Liver (tissue), 7 donors: ENCODE measurements at regions not wholly inside any gene's neighbourhood (a gene's known extent, or its start where the extent isn't known, plus 50 kb on each side); places are given as distances from the start of the nearest gene placed in this dataset.

Experiments used
- DNase-seq: peaks from one replicate; pipeline ENCODE4 v3.0.0-alpha.2; 2017; ENCODE audit warnings: low spot score
- H3K27ac ChIP-seq, 2 donors: one replicate each; pipeline ENCODE4 v1.7.0; 2013; ENCODE audit warnings: inconsistent platforms in 2 of 2, low read length in 2 of 2, control low read depth in 1 of 2, low read depth in 1 of 2, mild to moderate bottlenecking in 1 of 2
- H3K27me3 ChIP-seq, 4 donors: one replicate each; pipeline versions ENCODE4 v1.6.1 to v1.7.0; 2013; ENCODE audit warnings: low read length in 3 of 4, inconsistent platforms in 1 of 4, mild to moderate bottlenecking in 1 of 4, moderate library complexity in 1 of 4; ENCODE audit not compliant: control insufficient read depth in 4 of 4, insufficient read depth in 4 of 4
- H3K36me3 ChIP-seq, 4 donors: one replicate each; pipeline versions ENCODE4 v1.6.1 to v1.7.0; 2013; ENCODE audit warnings: low read length in 3 of 4, mild to moderate bottlenecking in 3 of 4, low read depth in 1 of 4, moderate library complexity in 1 of 4; ENCODE audit not compliant: control insufficient read depth in 4 of 4, insufficient read depth in 3 of 4
- H3K4me1 ChIP-seq, 4 donors: one replicate each; pipeline versions ENCODE4 v1.6.1 to v1.7.0; 2013; ENCODE audit warnings: low read length in 3 of 4, mild to moderate bottlenecking in 3 of 4, moderate library complexity in 1 of 4; ENCODE audit not compliant: control insufficient read depth in 4 of 4, insufficient read depth in 4 of 4
- H3K4me3 ChIP-seq, 3 donors: one replicate each; pipeline versions ENCODE4 v1.6.1 to v1.7.0; 2013; ENCODE audit warnings: low read length in 3 of 3, control low read depth in 1 of 3, low read depth in 1 of 3, mild to moderate bottlenecking in 1 of 3
- H3K9ac ChIP-seq, 2 donors: one replicate each; pipeline ENCODE4 v1.7.0; 2013; ENCODE audit warnings: low read length in 2 of 2, mild to moderate bottlenecking in 2 of 2, moderate library complexity in 2 of 2, control low read depth in 1 of 2, low read depth in 1 of 2
- H3K9me3 ChIP-seq, 4 donors: one replicate each; pipeline versions ENCODE4 v1.6.1 to v1.7.0; 2013; ENCODE audit warnings: low read length in 3 of 4; ENCODE audit not compliant: control insufficient read depth in 4 of 4
- EGR1 ChIP-seq, 2 donors: IDR thresholded peaks; 2 replicates each; pipeline ENCODE4 v1.6.1; 2016 to 2018; ENCODE audit warnings: antibody characterized with exemption in 2 of 2, low read depth in 2 of 2
- FOXA1 ChIP-seq: IDR thresholded peaks from 2 replicates; pipeline ENCODE4 v1.6.1; 2016; ENCODE audit warnings: antibody characterized with exemption
- HNF4A ChIP-seq, 2 donors: conservative IDR thresholded peaks; 2 replicates each; pipeline ENCODE4 v1.6.1; 2016; ENCODE audit warnings: antibody characterized with exemption in 2 of 2, mild to moderate bottlenecking in 2 of 2
- HNF4G ChIP-seq: IDR thresholded peaks from 2 replicates; pipeline ENCODE4 v1.6.1; 2016; ENCODE audit warnings: antibody characterized with exemption
- RAD21 ChIP-seq, 2 donors: IDR thresholded peaks; 2 replicates each; pipeline ENCODE4 v1.6.1; 2016; ENCODE audit warnings: antibody characterized with exemption in 2 of 2, mild to moderate bottlenecking in 2 of 2
- RXRA ChIP-seq, 2 donors: IDR thresholded peaks; 2 replicates each; pipeline ENCODE4 v1.6.1; 2017 to 2018; ENCODE audit warnings: antibody characterized with exemption in 2 of 2, mild to moderate bottlenecking in 1 of 2
- TAF1 ChIP-seq: conservative IDR thresholded peaks from 2 replicates; pipeline ENCODE4 v1.6.1; 2016; ENCODE audit warnings: antibody characterized with exemption, mild to moderate bottlenecking
- WGBS: extraction: QIAGEN DNeasy Blood & Tissue Kit; methylation state at CpG from one replicate; pipeline ENCODE4 v1.1.7; 2013; 5-methylcytosine and 5-hydroxymethylcytosine counted together
- TF ChIP-seq, protein P1 (sequence below): IDR thresholded peaks from 2 replicates; pipeline ENCODE4 v1.6.1; 2016; ENCODE audit warnings: antibody characterized with exemption
- TF ChIP-seq, protein P2 (sequence below): IDR thresholded peaks from 2 replicates; pipeline ENCODE4 v1.6.1; 2016; ENCODE audit warnings: antibody characterized with exemption
- TF ChIP-seq, protein P3 (sequence below): IDR thresholded peaks from 2 replicates; pipeline ENCODE4 v1.6.1; 2016; ENCODE audit warnings: antibody characterized with exemption, mild to moderate bottlenecking
- TF ChIP-seq, protein P4 (sequence below): IDR thresholded peaks from 2 replicates; pipeline ENCODE4 v1.6.1; 2016; ENCODE audit warnings: antibody characterized with exemption
- donor health status: healthy.
- donor health status: healthy.
- donor health status: healthy.
- donor health status: healthy.

DNA sequence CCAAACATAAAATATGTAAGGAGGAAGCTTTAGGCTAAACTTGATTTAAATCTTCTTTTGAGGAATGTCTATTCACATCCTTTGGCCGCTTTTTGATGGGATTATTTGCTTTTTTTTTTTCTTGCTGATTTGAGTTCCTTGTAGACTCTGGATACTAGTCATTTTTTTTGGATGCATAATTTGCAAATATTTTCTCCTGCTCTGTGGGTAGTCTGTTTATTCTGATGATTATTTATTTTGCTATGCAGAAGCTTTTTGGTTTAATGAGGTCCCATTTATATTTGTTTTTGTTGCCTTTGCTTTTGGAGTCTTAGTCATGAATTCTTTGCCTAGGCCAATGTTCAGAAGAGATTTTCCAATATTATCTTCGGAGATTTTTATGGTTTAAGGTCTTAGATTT is 144.9 kb downstream of the MAGEC2 start (continued):
- TF ChIP-seq, protein P1, sequence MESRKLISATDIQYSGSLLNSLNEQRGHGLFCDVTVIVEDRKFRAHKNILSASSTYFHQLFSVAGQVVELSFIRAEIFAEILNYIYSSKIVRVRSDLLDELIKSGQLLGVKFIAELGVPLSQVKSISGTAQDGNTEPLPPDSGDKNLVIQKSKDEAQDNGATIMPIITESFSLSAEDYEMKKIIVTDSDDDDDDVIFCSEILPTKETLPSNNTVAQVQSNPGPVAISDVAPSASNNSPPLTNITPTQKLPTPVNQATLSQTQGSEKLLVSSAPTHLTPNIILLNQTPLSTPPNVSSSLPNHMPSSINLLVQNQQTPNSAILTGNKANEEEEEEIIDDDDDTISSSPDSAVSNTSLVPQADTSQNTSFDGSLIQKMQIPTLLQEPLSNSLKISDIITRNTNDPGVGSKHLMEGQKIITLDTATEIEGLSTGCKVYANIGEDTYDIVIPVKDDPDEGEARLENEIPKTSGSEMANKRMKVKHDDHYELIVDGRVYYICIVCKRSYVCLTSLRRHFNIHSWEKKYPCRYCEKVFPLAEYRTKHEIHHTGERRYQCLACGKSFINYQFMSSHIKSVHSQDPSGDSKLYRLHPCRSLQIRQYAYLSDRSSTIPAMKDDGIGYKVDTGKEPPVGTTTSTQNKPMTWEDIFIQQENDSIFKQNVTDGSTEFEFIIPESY, result no peak
- TF ChIP-seq RXRA (IDR thresholded peaks at IDR 0.05), result no peak

DNA sequence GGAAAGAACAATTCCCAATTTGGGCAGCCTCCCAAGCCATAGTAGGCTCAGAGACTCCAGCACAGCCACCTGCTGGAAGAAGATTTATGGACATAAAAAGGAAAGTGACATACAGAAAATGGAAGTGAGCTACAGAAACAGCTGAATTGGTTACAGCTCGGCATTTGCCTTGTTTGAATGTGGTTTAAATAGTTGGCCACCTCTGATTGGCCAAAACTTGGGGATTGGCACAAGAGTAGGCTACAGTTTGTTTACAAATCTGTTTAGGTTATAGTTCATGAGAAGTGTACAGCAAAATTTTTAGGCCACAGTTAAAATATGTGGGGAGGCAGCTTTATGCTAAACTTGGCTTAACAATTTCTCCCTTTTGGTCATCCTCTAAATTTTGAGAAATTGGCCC is 150.4 kb downstream of the MAGEC1 start:
- Histone ChIP-seq H3K4me3 (no peak overlapping the region), H3K27me3 (no peaks in the 10 kb centered on the region), H3K27ac (no peak overlapping the region), H3K36me3 (no peaks in the 10 kb centered on the region), H3K4me1 (no peaks in the 10 kb centered on the region), H3K9me3 (peaks cover 0 to 14% (median 2%) of the 10 kb centered on the region in 4 donors), H3K9ac (no peak overlapping the region)
- WGBS, result 65% methylated on average over 1 of the region's 1 CpG
- TF ChIP-seq EGR1 (IDR thresholded peaks at IDR 0.05; ENCODE audit: low read depth in 2 of 2), result no peak
- TF ChIP-seq FOXA1, result no peak
- no peak for TF ChIP-seq HNF4G
- TF ChIP-seq HNF4A (conservative IDR thresholded peaks at IDR 0.05), result no peak
- no peak for TF ChIP-seq TAF1
- no peak for TF ChIP-seq RXRA (IDR thresholded peaks at IDR 0.05)
- TF ChIP-seq, protein P2, sequence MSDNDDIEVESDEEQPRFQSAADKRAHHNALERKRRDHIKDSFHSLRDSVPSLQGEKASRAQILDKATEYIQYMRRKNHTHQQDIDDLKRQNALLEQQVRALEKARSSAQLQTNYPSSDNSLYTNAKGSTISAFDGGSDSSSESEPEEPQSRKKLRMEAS, result no peak
- DNase-seq, result no peak

DNA sequence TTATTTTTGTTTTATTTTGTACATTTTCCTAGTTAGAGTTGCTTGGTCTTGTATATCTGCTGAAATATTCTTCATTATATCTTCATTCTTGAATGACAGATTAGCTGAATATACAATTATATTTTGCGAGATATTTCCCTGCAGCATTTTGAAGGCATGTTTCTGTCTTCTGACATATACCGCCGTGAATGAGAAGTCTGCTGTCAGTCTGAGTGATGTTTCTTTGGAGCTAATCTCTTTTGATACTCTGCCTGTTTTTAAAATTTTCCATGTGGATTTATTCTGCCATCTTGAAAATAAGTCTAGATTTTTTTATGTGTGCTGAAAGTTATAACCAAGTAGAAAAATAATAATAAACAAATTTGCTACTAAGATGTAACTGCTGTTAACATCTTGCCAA is 148.5 kb downstream of the MAGEC1 start:
- no peak overlapping the region for H3K27ac ChIP-seq
- H3K9me3 ChIP-seq, result no peaks in the 10 kb centered on the region
- no peak for DNase-seq
- H3K36me3 ChIP-seq, result no peaks in the 10 kb centered on the region
- H3K27me3 ChIP-seq, result no peaks in the 10 kb centered on the region
- no peaks in the 10 kb centered on the region for H3K4me1 ChIP-seq
- no peak overlapping the region for H3K9ac ChIP-seq
- no peak overlapping the region for H3K4me3 ChIP-seq
- 92% methylated on average over 3 of the region's 3 CpGs for WGBS
- TF ChIP-seq, protein P1, result no peak
- no peak for TF ChIP-seq RAD21 (IDR thresholded peaks at IDR 0.05)
- TF ChIP-seq, protein P3, sequence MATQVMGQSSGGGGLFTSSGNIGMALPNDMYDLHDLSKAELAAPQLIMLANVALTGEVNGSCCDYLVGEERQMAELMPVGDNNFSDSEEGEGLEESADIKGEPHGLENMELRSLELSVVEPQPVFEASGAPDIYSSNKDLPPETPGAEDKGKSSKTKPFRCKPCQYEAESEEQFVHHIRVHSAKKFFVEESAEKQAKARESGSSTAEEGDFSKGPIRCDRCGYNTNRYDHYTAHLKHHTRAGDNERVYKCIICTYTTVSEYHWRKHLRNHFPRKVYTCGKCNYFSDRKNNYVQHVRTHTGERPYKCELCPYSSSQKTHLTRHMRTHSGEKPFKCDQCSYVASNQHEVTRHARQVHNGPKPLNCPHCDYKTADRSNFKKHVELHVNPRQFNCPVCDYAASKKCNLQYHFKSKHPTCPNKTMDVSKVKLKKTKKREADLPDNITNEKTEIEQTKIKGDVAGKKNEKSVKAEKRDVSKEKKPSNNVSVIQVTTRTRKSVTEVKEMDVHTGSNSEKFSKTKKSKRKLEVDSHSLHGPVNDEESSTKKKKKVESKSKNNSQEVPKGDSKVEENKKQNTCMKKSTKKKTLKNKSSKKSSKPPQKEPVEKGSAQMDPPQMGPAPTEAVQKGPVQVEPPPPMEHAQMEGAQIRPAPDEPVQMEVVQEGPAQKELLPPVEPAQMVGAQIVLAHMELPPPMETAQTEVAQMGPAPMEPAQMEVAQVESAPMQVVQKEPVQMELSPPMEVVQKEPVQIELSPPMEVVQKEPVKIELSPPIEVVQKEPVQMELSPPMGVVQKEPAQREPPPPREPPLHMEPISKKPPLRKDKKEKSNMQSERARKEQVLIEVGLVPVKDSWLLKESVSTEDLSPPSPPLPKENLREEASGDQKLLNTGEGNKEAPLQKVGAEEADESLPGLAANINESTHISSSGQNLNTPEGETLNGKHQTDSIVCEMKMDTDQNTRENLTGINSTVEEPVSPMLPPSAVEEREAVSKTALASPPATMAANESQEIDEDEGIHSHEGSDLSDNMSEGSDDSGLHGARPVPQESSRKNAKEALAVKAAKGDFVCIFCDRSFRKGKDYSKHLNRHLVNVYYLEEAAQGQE, result no peak
- TF ChIP-seq, protein P4, sequence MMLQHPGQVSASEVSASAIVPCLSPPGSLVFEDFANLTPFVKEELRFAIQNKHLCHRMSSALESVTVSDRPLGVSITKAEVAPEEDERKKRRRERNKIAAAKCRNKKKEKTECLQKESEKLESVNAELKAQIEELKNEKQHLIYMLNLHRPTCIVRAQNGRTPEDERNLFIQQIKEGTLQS, result no peak
- no peak for TF ChIP-seq EGR1 (IDR thresholded peaks at IDR 0.05; ENCODE audit: low read depth in 2 of 2)
- no peak for TF ChIP-seq TAF1
